ENCODE measurements at regions not wholly inside any gene's neighbourhood (a gene's known extent, or its start where the extent isn't known, plus 50 kb on each side); places are given as distances from the start of the nearest gene placed in this dataset.
"Not testable (repeated sequence)": the region's sequence is repeated elsewhere in the genome, so short reads cannot be mapped to it uniquely, and the experiment has no call there.

DNA sequence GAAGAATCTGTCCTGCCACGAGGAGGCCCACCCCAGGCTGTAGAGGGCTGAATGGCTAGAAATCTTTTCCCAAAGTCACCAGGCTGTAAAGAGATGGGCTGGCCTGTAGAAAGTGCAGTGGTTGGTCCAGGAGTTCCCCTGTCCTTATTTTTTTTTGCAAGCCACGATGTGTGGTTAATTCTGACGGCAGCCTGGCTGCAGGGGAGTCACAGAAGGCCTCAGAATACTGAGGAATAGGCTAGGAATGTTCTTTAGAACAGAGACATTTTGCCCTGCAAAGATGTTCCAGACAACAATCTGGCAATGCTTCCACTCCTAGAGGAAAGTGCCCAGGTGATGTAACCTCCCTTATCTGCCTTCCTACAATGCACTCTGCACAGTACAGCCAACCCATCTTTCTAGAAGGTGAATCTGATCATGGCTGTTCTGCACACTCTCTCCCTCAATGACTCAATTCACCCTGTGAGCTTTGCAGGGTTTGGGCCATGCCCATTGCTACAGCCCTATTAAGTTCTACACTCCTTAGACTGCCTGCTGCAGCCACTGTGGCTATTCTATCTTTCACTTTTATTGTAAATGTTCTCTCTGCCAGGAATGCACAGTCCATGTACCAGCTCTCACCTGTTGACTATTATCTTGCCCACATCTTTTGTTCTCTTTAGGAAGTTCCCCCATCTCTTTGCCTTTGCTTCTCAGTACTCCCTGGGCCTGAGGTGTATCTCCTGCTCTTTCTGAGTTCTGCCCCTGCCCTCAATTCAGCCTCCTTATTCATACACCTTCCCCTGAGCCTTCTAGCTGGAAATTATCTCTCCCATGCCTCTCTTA is 377.8 kb upstream of the CLINT1 start:
- no peak for DNase-seq

DNA sequence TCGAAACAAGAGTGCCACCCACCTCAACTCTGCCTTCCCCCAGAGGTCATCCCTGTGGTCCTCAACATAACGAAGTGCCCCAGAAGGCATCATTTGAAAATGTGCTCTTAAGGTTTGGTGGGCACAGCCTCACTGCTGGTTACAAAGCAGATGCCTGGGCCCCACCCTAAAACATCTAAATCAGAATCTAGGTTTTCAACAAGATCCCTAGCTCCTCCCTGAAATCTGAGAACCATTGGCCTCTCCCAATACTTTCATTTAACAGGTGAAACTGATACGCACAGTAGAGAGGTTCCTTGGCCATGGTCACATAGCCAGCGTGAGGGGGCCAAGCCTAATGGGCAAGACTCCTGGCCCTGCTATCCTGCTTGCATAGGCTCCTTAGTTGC is 376.2 kb upstream of the CLINT1 start:
- DNase-seq: no peak

DNA sequence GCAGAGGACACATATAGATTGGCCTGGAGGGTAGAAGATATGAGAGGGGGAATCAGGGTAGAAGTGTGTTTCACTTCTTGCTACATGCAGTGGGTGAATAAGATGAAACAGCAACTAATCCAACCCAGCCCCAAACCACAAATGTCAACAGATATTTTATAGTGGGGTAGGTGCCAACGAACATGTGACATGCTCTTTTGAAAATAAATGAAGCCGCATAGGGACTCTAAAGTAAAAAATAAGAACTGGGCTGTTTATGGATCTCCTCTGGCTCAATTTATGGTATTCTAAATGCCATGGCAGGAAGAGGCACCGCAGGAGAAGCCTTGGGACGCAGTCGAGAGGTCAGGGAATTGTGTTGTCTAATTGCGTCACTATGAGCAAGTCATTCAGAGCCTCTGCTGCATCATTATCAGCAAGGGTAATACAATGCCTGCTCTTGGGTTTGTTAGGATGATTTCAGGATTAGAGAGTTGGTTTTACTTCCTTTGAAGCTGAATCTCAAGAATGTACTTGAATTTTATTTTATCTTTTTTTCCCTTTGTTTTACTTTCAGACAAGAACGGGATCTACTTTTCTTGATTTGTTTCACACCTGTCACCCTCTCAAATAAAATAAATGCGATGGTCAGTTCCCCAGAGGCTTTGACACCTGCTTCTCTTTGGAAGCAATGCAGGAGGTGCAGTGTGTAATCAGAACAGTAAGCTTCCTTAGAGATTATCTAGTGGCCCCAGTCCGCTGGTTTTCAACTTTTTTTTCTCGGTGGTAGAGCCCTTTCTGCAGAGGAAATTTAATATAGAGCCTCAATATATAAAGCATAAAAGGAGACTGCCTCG is 375.6 kb upstream of the CLINT1 start:
- DNase-seq: no peak

DNA sequence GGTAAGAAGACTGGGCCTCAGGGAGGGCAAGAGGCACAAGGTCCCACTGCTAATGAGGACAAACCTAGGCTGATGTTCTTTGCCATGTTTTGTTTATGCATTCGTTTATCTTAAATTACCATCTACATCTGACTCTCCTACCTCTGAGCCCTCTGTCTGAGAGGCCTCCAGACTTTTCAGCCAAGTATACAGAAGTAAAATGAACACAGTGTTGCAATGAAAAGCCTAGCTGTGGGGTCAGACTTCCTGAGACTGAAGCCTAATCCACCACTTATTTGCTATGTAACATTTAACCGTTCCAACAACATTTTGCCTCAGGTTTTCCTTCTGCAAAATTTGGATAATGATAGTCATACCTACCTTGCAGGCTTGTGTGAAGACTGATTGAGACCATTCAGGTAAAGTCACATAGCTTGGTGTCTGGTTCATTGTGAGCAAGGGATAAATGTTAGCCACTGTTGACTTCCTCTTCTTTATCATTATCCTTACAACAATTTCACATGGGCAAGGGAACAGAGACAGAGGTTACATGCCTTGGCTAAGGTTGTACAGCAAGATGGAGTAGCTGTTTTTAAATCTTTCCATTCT is 374.9 kb upstream of the CLINT1 start:
- DNase-seq: no peak

DNA sequence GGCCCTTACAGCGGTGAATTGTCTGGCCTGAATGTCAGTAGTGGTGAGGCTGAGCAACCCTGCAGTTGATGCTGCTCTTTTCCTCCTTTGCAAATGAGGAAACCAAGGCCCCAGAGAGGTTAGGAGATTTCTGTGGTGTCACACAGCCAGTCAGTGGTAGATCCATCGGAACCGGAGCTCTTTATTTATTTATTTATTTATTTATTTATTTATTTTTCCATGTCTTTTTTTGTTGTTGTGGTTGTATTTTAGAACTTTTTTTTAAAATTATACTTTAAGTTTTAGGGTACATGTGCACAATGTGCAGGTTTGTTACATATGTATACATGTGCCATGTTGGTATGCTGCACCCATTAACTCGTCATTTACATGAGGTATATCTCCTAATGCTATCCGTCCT is 368.4 kb upstream of the CLINT1 start:
- DNase-seq: not testable (repeated sequence)

DNA sequence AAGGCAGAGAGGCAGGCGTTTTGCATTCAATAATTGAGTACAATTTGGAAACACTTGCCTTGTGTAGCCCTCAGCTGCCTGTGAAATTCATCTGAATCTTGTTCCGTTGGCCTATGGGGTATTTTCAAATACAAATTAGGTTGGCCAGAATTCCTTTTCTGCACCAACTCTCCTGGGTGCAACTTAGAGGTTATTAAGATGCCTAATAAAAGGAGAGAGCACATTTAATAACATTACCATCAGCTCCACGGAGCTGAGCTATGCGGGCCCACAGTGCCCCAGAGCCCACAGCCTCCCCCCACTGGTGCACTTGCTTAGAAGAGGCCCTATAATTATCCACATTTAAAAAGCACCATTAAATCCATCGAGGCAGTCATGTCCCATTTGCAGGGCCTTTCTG is 367.6 kb upstream of the CLINT1 start:
- DNase-seq: no peak

DNA sequence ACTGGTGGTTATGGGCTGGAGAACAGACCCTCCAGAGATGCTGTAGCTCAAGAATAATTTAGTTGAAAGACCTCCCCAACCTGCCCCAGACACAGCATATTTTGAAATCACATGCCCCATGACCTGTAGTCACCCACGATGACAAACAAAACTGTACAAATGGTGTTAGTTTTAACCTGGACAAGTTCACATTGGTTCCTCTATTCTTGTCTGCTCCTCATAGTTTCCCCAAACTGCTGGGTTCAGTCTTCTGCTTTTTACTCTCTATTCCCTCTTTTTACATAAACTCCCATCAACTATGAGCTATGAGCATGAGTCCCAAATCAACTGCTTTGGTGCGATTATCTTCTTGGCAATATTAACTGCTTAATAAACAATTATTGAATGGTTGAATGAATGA is 365.3 kb upstream of the CLINT1 start:
- DNase-seq: no peak

DNA sequence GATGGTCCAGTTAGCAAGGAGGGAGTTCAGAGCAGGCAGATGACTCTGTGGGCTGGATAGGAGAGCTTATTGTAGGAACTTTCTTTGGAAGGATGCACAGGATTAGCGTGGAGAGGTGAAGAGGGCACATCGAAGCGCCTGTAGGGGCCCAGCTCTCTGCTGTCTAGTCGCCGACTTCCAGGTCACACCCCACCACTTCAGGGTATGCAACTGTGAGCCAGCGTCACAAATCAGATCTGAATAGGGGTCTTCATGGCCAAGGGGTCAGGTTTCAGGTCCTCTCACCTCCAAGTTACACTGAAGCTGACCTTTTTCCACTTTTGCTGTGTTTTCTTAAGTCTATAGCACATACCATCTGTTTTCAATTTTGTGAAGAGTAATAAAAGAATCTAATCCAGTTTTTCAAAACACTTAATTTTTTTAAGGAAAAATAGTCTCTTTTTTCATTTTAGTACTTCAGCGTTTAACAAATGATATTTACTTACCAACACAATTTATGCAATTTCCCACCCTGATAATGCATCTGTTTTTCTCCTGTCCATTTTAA is 364.2 kb upstream of the CLINT1 start:
- DNase-seq: no peak

DNA sequence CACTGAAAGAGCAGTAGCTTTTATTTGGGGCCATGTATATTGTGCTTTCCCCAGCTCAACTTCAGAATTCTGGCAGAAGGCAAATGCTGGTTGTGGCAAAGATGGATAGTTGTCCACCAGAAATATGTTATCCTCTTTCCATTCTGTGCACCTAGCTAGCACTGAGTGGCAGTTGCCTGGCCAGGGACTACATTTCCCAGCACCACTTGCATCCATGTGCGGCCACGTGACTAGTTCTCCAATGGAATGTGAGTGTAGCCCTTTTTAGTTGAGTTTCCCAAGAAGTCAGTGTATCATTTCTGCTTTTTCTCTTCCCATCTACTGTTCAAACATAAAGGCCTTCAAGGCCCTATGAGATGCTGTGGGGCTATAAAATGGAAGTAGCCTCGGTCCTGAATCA is 354.0 kb upstream of the CLINT1 start:
- DNase-seq: no peak

DNA sequence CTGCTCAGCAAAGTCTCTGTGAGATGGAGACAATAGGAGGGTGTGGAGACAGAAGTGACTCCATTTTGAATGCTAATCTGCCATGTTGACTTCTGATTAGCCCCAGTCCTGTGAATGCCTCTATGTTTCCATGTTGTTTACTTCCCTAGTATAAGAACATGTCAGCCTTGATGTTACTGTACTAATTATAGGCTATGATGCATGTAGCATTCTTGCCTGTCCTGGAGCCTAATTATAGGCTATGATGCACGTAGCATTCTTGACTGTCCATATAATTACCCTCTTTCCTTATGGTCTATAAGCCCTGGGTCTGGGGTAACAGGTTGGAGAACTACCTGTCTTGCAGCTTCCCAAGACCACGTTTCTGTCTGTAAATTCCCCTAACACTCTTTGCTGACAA is 353.3 kb upstream of the CLINT1 start:
- DNase-seq: no peak

DNA sequence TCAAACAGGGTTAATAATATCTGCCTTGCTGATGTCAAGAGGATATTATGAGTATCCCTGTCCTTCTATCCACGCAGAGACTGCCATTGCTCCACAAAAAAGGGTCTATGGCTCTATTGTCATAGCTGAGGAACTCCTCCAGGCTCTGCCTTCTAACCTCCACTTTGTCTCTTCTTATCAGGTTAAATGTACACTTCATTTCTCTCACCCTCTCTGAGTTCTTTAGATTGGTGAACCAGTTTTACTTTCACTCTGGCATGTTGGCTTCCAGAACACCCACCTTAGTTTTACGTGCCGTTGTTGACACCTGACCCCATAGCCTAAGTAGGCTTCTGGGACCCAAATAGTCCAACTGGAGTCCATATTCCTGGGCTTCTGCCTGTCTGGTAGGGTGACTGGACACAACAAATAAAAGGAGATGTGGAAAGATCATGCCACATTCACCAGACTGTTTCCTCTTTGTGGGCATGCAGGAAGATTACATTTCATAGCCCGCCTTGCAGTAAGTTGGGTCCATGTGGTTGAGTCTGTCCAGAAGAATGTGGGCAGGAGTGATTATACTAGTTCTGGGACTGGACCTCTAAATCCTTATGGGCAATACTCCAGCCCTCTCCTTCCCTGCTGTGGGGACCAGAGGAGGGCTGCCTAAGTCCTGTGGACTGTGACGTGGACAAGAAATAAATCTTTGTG is 350.4 kb upstream of the CLINT1 start:
- DNase-seq: no peak

DNA sequence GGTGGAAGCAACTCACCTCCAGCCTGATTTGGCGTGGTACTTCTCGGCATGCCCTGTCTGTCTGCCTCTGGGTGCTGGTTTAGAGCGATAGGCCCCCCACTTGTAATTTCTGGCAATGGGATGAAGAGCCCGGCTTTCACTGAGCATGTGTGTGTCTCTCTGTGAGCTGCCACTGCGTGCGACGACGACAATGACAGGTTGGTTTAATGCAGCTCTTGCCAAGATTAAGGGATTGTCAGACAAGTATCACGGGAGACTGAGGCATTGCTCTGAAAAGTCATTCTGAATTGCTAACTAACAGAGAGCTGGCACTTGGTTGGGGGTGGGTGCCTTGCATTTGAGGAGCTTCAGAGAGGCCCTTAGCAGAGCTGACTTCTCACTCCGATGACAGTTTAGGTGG is 348.8 kb upstream of the CLINT1 start:
- DNase-seq: no peak

DNA sequence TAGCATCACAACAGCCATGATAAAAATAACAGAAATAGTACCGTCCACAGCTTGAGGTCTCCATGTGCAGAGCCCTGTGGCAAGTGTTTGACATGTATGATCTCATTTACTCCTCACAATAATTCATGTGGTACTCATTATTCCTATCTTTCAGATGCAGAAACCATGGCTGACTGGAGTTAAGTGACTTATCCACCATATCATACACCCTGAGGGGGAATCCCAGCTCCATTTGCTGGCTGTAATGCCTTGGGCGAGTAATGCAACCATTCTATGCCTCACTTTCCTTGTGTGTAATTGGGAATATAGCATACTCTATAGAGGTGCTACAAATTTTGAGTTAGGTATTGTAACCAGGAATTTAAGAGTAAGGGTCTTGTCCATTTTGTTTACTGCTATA is 347.0 kb upstream of the CLINT1 start:
- no peak for DNase-seq

DNA sequence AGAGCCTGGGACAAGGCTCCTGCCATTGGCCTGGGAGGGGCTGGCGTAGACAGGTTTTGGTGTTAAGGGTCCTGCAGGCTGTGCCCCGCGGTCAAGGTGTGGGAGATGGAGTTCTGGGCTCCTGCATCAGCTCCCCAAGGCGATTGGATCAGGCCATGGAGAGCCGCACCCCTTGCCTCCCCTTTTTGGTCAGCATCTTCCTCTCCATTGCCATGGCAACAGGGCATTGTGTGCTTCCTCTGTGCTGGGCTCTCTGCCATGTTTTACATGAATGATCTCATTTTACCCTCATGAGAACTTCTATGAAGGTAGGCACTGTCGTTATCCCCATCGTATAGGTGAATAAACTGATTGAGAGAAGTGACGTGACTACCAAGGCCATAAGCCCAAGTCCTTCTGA is 344.3 kb upstream of the CLINT1 start:
- no peak for DNase-seq

DNA sequence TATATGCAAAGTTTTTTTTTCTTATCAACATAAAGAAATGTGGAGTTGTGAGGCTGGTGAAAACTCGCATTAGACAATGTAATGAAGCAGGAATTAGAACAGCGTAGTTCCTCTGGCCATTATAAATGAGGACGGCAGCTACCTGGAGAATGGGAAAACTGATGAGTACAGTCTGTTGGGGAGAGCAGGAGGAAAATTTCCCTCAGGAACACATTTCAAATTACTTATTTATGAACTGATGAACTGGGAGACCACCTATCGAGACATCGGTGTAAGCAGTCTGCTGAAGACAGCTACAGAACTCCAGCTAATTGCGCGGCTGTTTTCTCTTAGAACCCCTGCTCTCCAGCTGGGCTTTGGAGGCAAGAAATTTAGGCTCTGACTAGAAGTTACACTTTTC is 343.9 kb upstream of the CLINT1 start:
- no peak for DNase-seq

DNA sequence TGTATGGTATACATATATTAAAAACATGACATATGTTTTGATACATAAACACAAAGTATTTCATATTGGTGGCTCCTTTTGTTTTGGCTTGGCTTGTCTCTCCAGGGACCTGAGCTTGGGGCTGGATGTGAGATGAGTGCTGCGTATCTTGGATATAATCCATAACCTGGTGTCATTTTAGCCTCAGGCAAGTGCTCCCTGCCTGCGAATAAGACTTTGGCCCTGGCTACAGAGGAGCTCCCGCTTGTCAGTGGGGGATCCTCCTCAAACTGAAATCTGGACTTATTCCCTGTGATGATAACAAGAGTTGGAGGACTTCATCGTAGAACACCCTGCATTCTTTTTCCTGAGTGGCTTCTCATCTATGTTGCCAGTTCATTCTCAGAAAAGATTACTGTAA is 341.7 kb upstream of the CLINT1 start:
- no peak for DNase-seq

DNA sequence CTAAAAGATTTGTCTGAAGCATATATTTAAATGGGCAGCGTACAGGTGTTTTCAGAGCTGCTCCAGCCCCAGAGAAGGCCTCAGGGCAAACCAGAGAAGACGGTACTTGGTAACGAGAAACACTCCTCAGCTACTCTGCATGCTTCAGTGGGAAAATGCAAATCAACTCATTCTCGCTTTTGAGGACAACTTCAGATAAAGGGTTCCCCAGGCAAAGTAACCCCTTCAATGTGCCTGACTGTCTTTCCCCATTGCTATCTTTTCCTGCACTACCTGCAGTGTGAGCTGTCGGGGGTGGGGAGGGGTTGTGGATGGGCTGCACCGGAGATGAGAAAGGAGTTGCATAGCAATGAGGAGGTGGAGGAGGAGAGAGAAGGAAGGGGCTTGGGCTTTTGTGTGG is 339.7 kb upstream of the CLINT1 start:
- DNase-seq: no peak

DNA sequence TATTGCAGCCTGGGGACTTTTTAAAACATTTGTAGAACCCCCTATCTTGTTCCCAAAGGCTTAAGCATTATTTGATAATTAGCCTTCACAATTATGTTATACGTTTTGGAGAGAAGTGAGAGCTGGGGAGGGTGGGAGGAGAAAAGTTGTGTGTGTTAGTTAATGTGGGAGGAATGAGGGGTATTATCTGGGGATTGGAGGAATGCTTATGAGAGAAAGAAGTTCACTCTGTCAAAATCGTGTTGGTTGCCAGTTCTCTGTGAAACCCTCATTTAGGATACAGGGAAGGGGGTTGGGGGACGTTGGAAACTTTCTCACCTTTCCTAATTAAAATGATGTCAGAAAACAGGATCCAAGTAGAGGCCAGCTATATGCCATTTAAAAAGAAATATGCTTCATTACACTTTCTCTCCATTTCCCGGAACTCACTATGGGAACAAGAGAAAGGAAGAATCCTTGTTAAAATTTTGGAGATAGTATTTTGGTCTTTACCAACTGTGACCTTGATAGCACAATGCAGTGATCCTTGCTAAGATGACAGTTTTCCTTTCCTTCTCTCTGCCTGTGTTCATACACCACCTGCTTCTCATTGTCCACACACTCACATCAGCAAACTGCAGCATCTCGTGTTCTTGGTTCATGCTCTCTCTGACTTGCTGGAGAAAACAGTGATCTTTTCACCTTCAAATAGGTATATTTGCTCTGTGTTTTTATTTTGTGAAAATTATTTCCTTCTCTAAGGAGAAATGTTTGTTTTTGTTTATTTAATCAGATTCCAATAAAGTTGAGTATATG is 336.7 kb upstream of the CLINT1 start:
- DNase-seq: no peak

DNA sequence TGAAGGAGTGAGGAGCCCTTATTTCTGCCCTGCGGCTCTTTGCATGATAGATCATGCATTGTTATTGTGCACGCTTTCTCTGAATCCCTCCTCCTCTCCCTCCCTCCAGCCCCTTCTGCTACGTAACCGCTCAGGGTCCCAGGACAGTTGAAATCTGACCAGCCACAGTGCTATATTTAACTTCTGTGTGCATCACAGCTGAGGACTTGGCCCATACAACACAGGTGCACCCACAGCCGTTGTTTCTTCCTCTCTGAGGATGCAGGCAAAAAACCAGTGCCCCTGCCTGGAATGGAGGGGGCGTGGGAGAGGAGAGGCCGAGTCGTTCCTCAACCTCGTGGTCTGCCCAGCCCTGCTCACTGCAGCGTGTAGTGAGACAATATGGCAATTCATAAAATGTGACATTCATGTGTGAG is 335.6 kb upstream of the CLINT1 start:
- no peak for DNase-seq

DNA sequence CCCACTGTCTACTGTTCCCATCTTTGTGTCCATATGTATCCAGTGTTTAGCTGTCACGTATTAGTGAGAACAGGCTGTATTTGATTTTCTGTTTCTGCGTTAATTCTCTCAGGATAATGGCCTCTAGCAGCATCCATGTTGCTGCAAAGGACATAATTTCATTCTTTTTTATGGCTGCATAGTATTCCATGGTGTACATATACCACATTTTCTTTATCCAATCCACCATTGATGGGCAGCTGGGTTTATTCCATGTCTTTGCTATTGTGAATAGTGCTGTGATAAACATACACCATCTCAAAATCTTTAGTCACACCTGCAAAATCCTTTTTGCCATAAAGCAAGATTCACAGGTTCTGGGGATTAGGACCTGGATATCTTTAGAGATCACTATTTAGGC is 334.4 kb upstream of the CLINT1 start:
- not testable (repeated sequence) for DNase-seq

DNA sequence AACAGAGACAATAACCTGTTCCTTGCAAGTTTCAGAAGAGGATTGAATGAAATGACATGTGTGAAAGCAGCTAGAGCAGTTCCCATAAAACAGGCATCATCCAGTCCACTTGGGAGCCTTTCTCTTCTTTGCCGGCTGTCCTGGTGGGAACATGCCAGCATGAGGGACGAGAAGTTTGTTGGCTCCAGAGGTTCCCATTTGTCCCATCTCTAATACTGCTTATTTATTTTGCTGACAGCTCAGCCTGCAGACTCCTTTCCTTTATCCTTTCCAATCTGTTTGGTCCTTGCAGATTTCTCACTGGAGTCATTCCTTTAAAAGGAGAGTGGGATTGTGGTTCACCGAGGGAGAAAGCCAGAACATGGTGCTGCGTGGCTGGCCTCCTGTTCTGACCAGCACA is 321.5 kb upstream of the CLINT1 start:
- no peak for DNase-seq

DNA sequence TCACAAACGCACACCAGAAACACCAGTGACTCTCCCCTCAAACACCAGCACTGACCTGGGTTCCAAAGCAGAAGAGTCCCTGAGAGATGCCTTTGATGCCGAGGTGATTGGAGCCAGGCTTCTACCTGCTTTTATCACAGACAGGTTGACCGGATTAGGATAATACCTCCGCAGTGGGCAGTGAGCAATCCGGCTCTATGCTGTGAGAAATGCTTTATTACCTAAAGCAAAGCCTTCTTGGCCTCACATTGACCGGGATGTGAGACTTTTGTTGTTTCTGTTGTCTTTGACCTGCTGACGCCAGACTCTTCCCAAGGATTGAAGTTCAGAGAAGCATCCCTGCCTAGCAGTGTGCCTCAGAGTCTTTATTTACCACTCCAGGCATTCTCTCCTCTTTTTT is 320.3 kb upstream of the CLINT1 start:
- DNase-seq: no peak
